IPS-20b (cell line): ENCODE measurements at regions not wholly inside any gene's neighbourhood (a gene's known extent, or its start where the extent isn't known, plus 50 kb on each side); places are given as distances from the start of the nearest gene placed in this dataset.

Experiments
- H3K27ac ChIP-seq: one replicate; pipeline ENCODE4 v1.5.1; 2013; ENCODE audit warnings: low read length
- H3K27me3 ChIP-seq: 2 replicates; pipeline ENCODE4 v1.6.1; 2013; ENCODE audit warnings: mild to moderate bottlenecking, low read length, inconsistent platforms; ENCODE audit not compliant: insufficient read depth
- H3K36me3 ChIP-seq: 2 replicates; pipeline ENCODE4 v1.6.1; 2013; ENCODE audit warnings: low read depth, mild to moderate bottlenecking, inconsistent platforms, low read length, moderate library complexity; ENCODE audit not compliant: insufficient read depth
- H3K4me1 ChIP-seq: 2 replicates; pipeline ENCODE4 v1.6.1; 2013; ENCODE audit warnings: mild to moderate bottlenecking, control low read depth, inconsistent platforms, low read length, moderate library complexity; ENCODE audit not compliant: insufficient read depth
- H3K4me3 ChIP-seq: 2 replicates; pipeline ENCODE4 v1.5.1; 2013; ENCODE audit warnings: mild to moderate bottlenecking, low read length, inconsistent platforms
- H3K9ac ChIP-seq: 2 replicates; pipeline ENCODE4 v1.6.1; 2013; ENCODE audit warnings: low read depth, mild to moderate bottlenecking, inconsistent platforms, low read length, moderate library complexity
- H3K9me3 ChIP-seq: 2 replicates; pipeline ENCODE4 v1.6.1; 2013; ENCODE audit warnings: mild to moderate bottlenecking, low read depth, low read length, inconsistent platforms; ENCODE audit not compliant: insufficient read depth

DNA sequence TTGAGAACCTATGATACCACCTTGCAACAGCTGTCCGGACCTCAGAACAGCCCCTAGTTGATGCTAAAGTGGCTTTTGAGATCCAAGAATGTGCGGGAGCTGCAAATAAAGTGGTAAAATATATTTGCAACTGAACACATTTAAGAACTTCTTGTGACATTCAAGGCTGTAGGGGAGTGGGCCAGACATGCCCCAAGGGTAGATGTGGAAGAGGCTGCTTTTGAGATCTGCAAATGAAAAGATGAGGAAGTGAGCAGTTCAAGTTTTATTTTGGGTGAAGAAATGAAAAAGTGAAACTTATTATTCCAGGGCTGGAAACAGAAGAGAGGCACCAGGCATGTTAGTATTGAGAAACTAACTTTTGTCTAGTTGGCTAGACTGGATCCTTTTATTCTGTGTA, 359.5 kb upstream of the PLXNA2 start:
- Histone ChIP-seq H3K27me3 (no peaks in the 10 kb centered on the region), H3K9me3 (no peaks in the 10 kb centered on the region), H3K36me3 (no peaks in the 10 kb centered on the region), H3K9ac (no peak overlapping the region), H3K4me1 (peaks cover 29% of the 10 kb centered on the region), H3K27ac (no peak overlapping the region), H3K4me3 (no peak overlapping the region)

DNA sequence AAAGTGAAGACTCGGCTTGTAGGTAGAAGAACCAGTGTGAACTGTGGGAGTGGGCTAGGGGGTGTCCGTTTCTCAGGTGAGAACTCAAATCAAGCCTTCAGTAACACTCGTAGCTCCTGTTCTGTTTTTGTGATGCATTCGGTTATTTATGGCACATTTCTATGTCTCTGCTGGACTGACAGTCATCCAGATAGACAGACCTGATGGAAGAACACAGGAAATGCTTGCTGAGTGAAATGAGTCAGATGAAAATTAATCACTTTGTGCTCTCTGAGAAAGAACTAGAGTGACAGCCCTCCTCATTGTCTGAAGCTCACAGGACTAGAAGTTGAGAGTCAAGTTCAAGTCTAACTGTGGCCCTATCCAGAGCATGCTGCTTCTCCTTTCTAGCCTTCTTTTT, 360.1 kb upstream of the PLXNA2 start:
- Histone ChIP-seq H3K27ac (no peak overlapping the region), H3K36me3 (no peaks in the 10 kb centered on the region), H3K27me3 (no peaks in the 10 kb centered on the region), H3K4me3 (no peak overlapping the region), H3K4me1 (peaks cover 26% of the 10 kb centered on the region), H3K9ac (no peak overlapping the region), H3K9me3 (no peaks in the 10 kb centered on the region)

DNA sequence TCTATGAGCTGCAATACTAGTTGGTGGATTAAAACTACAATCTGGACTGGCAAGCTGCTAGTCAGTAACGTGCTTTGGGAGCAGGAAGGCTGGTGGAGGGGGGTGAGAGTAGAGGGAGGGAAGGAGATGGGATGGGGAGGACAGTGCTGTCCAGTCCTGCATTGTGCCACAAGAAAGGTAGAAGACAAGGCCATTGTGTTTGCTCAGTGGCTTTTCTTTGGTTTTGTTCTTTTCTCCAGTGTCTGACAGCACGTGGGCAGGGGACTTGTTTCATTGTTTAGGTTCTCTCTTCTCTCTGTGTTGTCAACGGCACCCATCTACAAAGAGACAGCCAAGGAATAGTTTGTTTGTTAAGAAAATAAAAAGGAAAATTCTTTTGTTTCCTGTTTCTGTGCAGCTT, 362.8 kb upstream of the PLXNA2 start:
- H3K4me3 ChIP-seq = no peak overlapping the region
- H3K9ac ChIP-seq = no peak overlapping the region
- peaks cover 7% of the 10 kb centered on the region for H3K4me1 ChIP-seq
- no peaks in the 10 kb centered on the region for H3K36me3 ChIP-seq
- H3K27me3 ChIP-seq = no peaks in the 10 kb centered on the region
- H3K9me3 ChIP-seq = no peaks in the 10 kb centered on the region
- no peak overlapping the region for H3K27ac ChIP-seq

DNA sequence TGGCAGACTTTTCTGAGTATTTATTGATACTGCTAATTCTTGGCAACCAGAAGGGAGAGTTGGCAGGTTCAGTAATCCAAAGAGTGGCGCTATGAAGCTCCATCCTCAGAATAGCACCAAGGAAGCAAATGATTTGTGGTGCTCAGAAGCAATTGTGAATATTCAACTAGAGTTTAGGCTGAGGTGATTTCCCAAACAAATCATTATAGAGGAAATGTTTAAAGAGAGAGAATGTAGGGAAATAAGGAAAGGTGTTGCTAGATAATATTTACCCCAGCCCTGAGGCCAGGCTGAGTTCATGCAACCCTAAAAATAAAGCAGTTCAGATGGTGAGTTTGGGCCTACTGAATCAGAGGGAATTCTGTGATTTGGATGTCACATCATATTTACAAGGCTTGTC, 363.4 kb upstream of the PLXNA2 start:
- Histone ChIP-seq H3K4me1 (peaks cover under 1% of the 10 kb centered on the region), H3K9ac (no peak overlapping the region), H3K27ac (no peak overlapping the region), H3K4me3 (no peak overlapping the region), H3K9me3 (no peaks in the 10 kb centered on the region), H3K27me3 (no peaks in the 10 kb centered on the region), H3K36me3 (no peaks in the 10 kb centered on the region)

DNA sequence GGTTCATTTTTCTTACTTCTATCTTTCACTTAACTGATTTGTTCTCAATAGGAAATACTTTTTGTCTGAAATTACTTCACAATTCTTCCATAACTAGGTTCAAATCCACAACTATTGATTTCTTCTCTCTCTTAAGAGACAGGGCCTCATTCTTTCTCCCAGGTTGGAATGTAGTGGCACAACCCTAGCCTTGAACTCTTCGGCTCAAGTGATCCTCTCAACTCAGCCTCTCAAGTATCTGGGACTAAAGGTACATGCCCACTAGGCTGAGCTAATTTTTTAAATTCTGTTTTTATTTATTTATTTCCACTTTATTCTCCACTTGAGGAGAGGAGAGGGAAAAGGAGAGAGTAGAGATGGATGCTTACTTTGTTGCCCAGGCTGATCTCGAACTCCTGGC, 370.4 kb upstream of the PLXNA2 start:
- H3K9ac ChIP-seq = no peak overlapping the region
- H3K27me3 ChIP-seq = no peaks in the 10 kb centered on the region
- H3K4me3 ChIP-seq = no peak overlapping the region
- H3K9me3 ChIP-seq = no peaks in the 10 kb centered on the region
- H3K36me3 ChIP-seq = no peaks in the 10 kb centered on the region
- H3K4me1 ChIP-seq = no peaks in the 10 kb centered on the region
- no peak overlapping the region for H3K27ac ChIP-seq

DNA sequence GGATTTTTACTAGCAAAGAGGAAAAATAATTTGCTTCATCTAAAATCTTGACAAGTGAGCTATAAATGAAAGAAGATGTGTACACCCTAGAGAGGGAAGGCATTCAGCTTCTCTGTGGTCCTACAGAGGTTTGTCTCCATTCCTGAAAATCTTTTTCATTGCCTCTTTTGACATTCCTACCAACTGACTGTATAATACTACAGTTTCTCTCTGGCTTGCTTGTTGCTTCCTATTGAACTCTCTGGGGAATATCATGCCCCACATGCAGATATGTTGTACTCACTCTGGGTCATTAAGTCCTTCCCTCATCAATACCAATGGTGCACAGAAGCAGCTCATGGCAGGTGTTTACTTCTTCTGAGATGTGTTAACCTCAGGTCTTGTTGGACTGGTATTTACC, 371.2 kb upstream of the PLXNA2 start:
- no peak overlapping the region for H3K27ac ChIP-seq

DNA sequence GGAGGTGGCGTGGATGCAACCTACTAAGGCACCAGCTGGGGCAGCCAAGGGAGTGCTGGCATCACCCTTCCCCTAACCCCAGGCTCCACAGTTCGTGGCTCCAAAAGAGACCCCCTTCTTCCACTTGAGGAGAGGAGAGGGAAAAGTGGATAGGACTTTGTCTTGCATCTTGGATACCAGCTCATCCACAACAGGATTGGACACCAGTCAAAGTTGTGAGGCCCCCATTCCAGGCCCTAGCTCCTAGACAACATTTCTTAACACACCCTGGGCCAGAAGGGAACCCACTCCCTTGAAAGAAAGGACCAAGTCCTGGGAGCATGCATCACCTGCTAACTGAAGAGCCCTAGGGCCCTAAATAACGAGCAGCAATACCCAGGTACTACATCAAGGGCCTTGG, 372.6 kb upstream of the PLXNA2 start:
- Histone ChIP-seq H3K36me3 (no peaks in the 10 kb centered on the region), H3K27me3 (no peaks in the 10 kb centered on the region), H3K4me3 (no peak overlapping the region), H3K9me3 (peaks cover 5% of the 10 kb centered on the region; the same call in 1 of the 2 replicates), H3K9ac (no peak overlapping the region), H3K4me1 (no peaks in the 10 kb centered on the region), H3K27ac (no peak overlapping the region)

More for the DNA sequence above, 371.2 kb upstream of the PLXNA2 start:
- Histone ChIP-seq H3K36me3 (no peaks in the 10 kb centered on the region), H3K27me3 (no peaks in the 10 kb centered on the region), H3K4me1 (no peaks in the 10 kb centered on the region), H3K9ac (no peak overlapping the region), H3K4me3 (no peak overlapping the region), H3K9me3 (no peaks in the 10 kb centered on the region)

DNA sequence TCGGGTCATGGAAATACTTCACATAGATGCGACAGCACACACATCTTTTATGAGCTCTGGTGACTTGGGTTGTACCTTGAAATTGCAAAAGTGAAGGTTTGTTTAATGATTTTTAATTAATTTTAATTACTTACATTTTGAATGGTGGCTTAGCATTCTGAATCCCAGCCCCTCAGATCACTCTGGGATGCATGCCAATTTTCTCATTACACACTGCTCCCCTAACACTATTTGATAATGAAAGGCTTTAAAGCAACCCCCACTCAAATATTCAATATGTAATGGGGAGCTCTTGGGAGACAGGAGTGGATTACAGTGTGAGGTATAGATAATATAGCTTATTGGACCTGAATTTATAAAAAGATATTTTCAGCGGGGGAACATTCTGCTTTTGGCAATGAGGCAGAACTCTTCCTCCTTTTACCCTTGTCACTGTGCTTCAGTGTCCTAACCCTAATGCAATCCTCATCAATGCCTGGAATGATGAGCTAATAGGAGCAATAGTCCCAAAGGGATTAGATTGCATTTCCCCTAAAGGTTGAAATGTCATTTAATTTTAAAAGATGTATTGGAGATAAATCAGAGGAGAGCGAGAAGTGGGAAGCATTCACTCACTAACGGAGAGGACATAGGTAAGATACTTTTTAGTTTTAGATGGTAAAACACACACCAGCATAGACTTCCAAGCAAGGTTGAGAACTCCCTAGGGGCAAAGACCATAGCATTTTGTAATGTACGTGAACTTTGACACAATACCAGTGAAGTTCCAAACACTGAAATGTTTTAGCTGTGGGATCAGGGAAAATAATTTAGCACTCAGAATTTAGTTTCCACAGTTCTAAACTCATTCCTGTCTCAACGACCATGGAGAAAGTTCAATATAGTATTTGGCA, 384.1 kb upstream of the PLXNA2 start:
- no peak overlapping the region for H3K27ac ChIP-seq
- no peak overlapping the region for H3K9ac ChIP-seq
- H3K36me3 ChIP-seq = no peaks in the 10 kb centered on the region
- H3K4me3 ChIP-seq = no peak overlapping the region
- H3K4me1 ChIP-seq = no peaks in the 10 kb centered on the region
- no peaks in the 10 kb centered on the region for H3K9me3 ChIP-seq
- H3K27me3 ChIP-seq = no peaks in the 10 kb centered on the region

DNA sequence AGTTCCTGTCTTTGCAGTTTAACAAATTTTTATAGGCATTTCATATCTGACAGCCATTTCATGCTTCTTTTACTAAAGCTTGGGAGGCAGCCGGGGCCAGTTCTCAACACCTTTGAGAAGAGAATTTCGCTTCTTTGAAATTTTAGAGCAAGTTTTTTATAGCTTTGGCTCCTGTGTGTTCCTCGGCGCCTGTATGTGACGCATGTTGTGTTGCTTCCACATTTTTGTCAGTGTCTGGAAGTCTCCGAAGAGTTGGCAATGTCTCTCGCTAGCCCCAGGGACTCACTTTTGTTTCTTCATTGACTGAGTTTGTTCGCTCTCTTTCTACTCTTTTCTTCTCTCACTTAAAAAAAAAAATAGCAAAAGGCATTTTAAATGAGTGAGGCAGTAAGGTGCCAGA, 386.9 kb upstream of the PLXNA2 start:
- no peak overlapping the region for H3K4me3 ChIP-seq
- no peaks in the 10 kb centered on the region for H3K4me1 ChIP-seq
- no peaks in the 10 kb centered on the region for H3K36me3 ChIP-seq
- H3K9ac ChIP-seq = no peak overlapping the region
- no peaks in the 10 kb centered on the region for H3K9me3 ChIP-seq
- no peak overlapping the region for H3K27ac ChIP-seq
- no peaks in the 10 kb centered on the region for H3K27me3 ChIP-seq

DNA sequence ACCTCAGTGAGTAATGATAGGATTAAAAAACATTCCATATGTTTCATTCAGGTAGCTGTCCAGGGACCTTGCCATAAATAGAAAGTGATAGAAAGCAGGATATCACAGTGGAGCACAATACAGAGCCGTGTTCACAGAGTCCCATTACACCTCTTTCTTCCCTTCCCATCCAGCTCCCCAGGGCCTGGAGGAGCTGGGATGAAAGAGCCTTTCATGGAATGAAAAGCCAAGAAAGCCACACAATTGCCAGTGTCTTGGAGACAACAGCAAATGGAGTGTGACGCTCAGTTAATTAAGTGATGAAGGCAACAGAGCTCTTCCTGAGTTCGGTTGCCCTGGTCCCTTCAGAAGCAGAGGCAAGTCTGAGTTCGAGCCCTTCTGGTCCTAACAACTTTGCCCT, 387.3 kb upstream of the PLXNA2 start:
- H3K36me3 ChIP-seq = no peaks in the 10 kb centered on the region
- H3K4me1 ChIP-seq = no peaks in the 10 kb centered on the region
- no peak overlapping the region for H3K27ac ChIP-seq
- no peak overlapping the region for H3K9ac ChIP-seq
- H3K9me3 ChIP-seq = no peaks in the 10 kb centered on the region
- no peak overlapping the region for H3K4me3 ChIP-seq
- H3K27me3 ChIP-seq = no peaks in the 10 kb centered on the region

DNA sequence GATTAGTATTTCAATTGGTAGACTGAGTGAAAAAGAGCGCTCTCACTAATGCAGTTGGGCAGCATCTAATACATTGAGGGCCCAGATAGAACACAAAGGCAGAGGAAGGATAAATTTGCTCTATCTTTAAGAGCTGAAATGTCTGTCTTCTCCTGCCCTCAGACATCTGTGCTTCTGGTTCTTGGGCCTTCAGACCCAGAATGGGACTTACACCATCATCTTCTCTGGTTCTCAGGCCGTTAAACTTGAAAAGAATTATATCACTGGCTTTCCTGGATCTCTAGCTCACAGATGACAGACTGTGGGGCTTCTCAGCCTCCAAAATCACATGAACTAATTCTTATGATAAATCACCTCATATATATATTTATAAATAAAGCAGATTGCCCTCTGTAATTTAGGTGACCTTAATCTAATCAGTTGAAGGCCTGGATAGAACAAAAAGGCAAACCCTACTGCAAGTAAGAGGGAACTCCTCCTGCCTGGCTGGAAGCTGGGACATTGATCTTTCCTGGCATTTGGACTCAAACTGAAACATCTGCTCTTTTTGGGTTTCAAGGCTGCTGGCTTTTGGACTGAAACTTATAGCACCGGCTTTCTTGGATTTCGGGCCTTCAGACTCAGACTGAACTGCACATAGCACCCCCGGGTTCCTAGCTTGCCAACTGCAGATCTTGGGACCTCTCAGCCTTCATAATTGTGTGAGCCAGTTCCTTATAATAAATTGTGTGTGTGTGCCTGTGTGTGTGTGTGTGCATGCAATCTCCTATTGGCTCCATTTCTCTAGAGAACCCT, 390.4 kb upstream of the PLXNA2 start:
- H3K9ac ChIP-seq = no peak overlapping the region
- H3K27ac ChIP-seq = no peak overlapping the region
- no peaks in the 10 kb centered on the region for H3K4me1 ChIP-seq
- H3K4me3 ChIP-seq = no peak overlapping the region
- no peaks in the 10 kb centered on the region for H3K9me3 ChIP-seq
- no peaks in the 10 kb centered on the region for H3K36me3 ChIP-seq
- H3K27me3 ChIP-seq = no peaks in the 10 kb centered on the region

DNA sequence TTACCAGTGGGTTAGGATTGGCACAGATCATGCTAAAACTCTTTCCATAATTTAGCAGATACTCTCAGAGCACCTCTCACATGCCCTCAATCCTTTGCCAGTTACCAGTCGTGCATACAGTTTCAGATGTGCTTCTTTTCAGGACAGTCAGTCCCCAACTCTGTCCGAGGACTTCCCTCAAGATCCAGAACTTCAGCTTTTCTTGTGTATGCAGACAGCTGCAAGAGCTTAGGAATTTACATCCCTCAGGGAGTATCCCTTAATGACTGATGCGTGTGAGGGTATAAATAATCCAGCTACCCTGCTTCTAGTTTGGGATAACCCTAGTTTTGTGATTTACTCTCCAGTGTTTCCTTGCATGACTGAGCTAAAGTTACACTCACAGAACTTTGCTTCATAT, 393.0 kb upstream of the PLXNA2 start:
- no peak overlapping the region for H3K9ac ChIP-seq
- H3K27ac ChIP-seq = no peak overlapping the region
- H3K4me3 ChIP-seq = no peak overlapping the region
- H3K4me1 ChIP-seq = no peaks in the 10 kb centered on the region
- no peaks in the 10 kb centered on the region for H3K36me3 ChIP-seq
- no peaks in the 10 kb centered on the region for H3K27me3 ChIP-seq
- no peaks in the 10 kb centered on the region for H3K9me3 ChIP-seq
